ENCODE measurements at regions not wholly inside any gene's neighbourhood (a gene's known extent, or its start where the extent isn't known, plus 50 kb on each side); places are given as distances from the start of the nearest gene placed in this dataset.

DNA sequence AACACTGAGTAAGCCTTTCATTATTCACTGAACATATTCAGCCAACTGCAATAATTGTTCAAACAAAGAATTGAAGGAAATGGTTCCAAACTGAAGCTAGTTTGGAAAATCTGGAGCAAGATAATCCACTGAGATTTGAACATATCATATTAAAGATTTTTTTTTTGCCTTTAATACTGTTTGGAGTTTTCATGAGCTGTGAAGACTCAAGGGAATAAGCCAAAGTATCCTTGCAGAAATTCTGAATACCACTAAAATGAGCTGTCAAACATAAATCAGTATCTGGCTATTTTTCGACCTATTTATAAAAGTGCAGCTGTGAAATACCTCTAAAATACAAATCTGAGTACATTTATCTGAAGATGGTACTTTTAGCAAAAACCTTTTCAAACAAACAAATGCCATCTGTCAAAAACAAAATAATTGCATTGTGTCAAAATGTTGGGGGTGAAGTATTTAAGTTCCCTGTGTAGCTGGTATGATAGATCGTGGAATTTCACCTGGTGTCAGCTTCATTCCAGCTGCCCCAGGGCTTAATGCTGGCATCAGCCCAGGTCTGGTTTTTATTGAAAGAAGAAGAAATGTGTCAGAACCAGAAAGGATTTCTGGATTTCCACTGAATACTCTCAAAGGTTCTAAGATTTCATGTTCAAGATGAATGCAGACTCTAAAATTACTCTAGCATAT, 149.0 kb upstream of the GRAMD2B start:
- TF ChIP-seq CTCF (IDR thresholded peaks at IDR 0.05; ENCODE audit: control extremely low read depth, extremely low read depth): no peak
- WGBS, 2 donors: 74 to 76% methylated on average over 2 of the region's 2 CpGs
- no peak overlapping the region for H3K27ac ChIP-seq (ENCODE audit: low read depth in 1 of 2, low read length in 1 of 2)
- no peaks in the 10 kb centered on the region for H3K4me1 ChIP-seq (ENCODE audit: control insufficient read depth in 5 of 5, insufficient read depth in 5 of 5, low read length in 5 of 5)
- no peaks in the 10 kb centered on the region for H3K27me3 ChIP-seq (ENCODE audit: control insufficient read depth in 3 of 3, insufficient read depth in 3 of 3, low read length in 2 of 3)
- H3K4me3 ChIP-seq: no peak overlapping the region
- H3K9me3 ChIP-seq (ENCODE audit: control insufficient read depth in 4 of 4, insufficient read depth in 3 of 4, low read length in 3 of 4): peaks cover 0 to 2% (median 0%) of the 10 kb centered on the region in 4 donors
- ATAC-seq (ENCODE audit: insufficient read depth, low FRiP score) (no peak), DNase-seq (no peak)
- H3K9ac ChIP-seq (ENCODE audit: insufficient read depth in 1 of 2, low read length in 2 of 2): no peak overlapping the region
- H3K36me3 ChIP-seq (ENCODE audit: control insufficient read depth in 4 of 4, insufficient read depth in 4 of 4, low read length in 4 of 4): no peaks in the 10 kb centered on the region

DNA sequence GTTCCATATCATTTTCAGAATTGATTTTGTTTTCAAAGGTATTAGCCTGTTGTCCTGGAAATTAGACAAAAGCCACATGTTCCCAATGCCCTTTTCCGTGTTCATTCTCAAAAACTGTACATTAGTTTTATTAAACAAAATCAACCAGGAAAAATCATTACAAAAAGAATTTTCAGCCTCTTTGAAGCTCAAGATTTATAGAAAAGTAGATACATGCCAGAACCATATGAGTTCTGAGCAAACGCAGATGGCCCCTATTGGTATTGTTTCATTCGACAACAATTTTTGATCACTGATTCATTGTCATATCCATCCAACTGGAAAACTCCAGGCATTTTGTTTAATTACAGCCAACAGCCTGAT, 148.5 kb upstream of the GRAMD2B start:
- Histone ChIP-seq H3K4me1 (ENCODE audit: control insufficient read depth in 5 of 5, insufficient read depth in 5 of 5, low read length in 5 of 5) (no peaks in the 10 kb centered on the region), H3K36me3 (ENCODE audit: control insufficient read depth in 4 of 4, insufficient read depth in 4 of 4, low read length in 4 of 4) (no peaks in the 10 kb centered on the region), H3K27me3 (ENCODE audit: control insufficient read depth in 3 of 3, insufficient read depth in 3 of 3, low read length in 2 of 3) (no peaks in the 10 kb centered on the region), H3K9ac (ENCODE audit: insufficient read depth in 1 of 2, low read length in 2 of 2) (no peak overlapping the region), H3K27ac (ENCODE audit: low read depth in 1 of 2, low read length in 1 of 2) (no peak overlapping the region), H3K9me3 (ENCODE audit: control insufficient read depth in 4 of 4, insufficient read depth in 3 of 4, low read length in 3 of 4) (peaks cover 0 to 2% (median 0%) of the 10 kb centered on the region in 4 donors), H3K4me3 (no peak overlapping the region)
- 81 to 92% methylated on average over 3 of the region's 3 CpGs for WGBS, 2 donors
- DNase-seq (no peak), ATAC-seq (ENCODE audit: insufficient read depth, low FRiP score) (no peak)
- TF ChIP-seq CTCF (IDR thresholded peaks at IDR 0.05; ENCODE audit: control extremely low read depth, extremely low read depth): no peak

GRCh38 chr5:126277762-126278161, 145.4 kb upstream of the GRAMD2B start:
- H3K4me3 ChIP-seq: no peak overlapping the region
- no peak for TF ChIP-seq CTCF (IDR thresholded peaks at IDR 0.05; ENCODE audit: control extremely low read depth, extremely low read depth)

DNA sequence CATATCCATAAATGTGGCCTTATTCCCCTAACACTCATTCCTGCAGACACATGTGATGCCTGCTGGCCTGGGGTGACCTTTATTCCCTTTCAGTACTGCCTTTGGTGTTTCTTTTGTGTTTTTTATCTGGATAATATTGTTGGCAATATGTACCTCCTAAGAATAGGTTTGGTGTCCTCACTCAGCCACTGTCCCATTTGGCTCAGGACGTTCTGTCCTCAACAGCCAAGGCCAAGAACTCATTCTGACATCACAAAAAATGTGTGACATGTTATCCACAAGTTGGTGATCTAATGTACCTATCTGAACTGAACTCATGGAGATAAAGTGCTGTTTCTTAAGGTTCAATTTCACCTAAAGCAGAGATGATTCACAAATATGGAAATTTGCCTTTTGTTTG, 142.9 kb upstream of the GRAMD2B start:
- ATAC-seq (ENCODE audit: insufficient read depth, low FRiP score): no peak
- 50 to 56% methylated on average over 1 of the region's 1 CpG for WGBS, 2 donors

More at GRCh38 chr5:126277762-126278161, 145.4 kb upstream of the GRAMD2B start:
- no peak overlapping the region for H3K27ac ChIP-seq (ENCODE audit: low read depth in 1 of 2, low read length in 1 of 2)
- no peaks in the 10 kb centered on the region for H3K36me3 ChIP-seq (ENCODE audit: control insufficient read depth in 4 of 4, insufficient read depth in 4 of 4, low read length in 4 of 4)
- no peaks in the 10 kb centered on the region for H3K4me1 ChIP-seq (ENCODE audit: control insufficient read depth in 5 of 5, insufficient read depth in 5 of 5, low read length in 5 of 5)
- ATAC-seq (ENCODE audit: insufficient read depth, low FRiP score) (no peak), DNase-seq (no peak)
- no peaks in the 10 kb centered on the region for H3K27me3 ChIP-seq (ENCODE audit: control insufficient read depth in 3 of 3, insufficient read depth in 3 of 3, low read length in 2 of 3)
- no peak overlapping the region for H3K9ac ChIP-seq (ENCODE audit: insufficient read depth in 1 of 2, low read length in 2 of 2)
- H3K9me3 ChIP-seq (ENCODE audit: control insufficient read depth in 4 of 4, insufficient read depth in 3 of 4, low read length in 3 of 4): peaks cover 0 to 4% (median 0%) of the 10 kb centered on the region in 4 donors

More for the DNA sequence above, 142.9 kb upstream of the GRAMD2B start:
- H3K9me3 ChIP-seq (ENCODE audit: control insufficient read depth in 4 of 4, insufficient read depth in 3 of 4, low read length in 3 of 4): peaks cover 0 to 2% (median 0%) of the 10 kb centered on the region in 4 donors
- H3K27ac ChIP-seq (ENCODE audit: low read depth in 1 of 2, low read length in 1 of 2): peak overlapping the region in 1 of 2 donors; percentile 73
- no peaks in the 10 kb centered on the region for H3K36me3 ChIP-seq (ENCODE audit: control insufficient read depth in 4 of 4, insufficient read depth in 4 of 4, low read length in 4 of 4)
- no peak overlapping the region for H3K4me3 ChIP-seq
- no peak overlapping the region for H3K9ac ChIP-seq (ENCODE audit: insufficient read depth in 1 of 2, low read length in 2 of 2)
- no peak for TF ChIP-seq CTCF (IDR thresholded peaks at IDR 0.05; ENCODE audit: control extremely low read depth, extremely low read depth)
- no peaks in the 10 kb centered on the region for H3K27me3 ChIP-seq (ENCODE audit: control insufficient read depth in 3 of 3, insufficient read depth in 3 of 3, low read length in 2 of 3)
- H3K4me1 ChIP-seq (ENCODE audit: control insufficient read depth in 5 of 5, insufficient read depth in 5 of 5, low read length in 5 of 5): no peaks in the 10 kb centered on the region
- no peak for DNase-seq

Measured in lung (tissue), 11 donors.